IMR-90 (cell line): ENCODE measurements at regions not wholly inside any gene's neighbourhood (a gene's known extent, or its start where the extent isn't known, plus 50 kb on each side); places are given as distances from the start of the nearest gene placed in this dataset.

ENCODE experiments used
- CEBPB ChIP-seq: IDR thresholded peaks from 2 replicates; pipeline ENCODE4 v1.6.1; 2012; ENCODE audit warnings: low read depth, low read length, improper control_type of control experiment
- CHD1 ChIP-seq: IDR thresholded peaks from 2 replicates; pipeline ENCODE4 v1.6.1; 2012; ENCODE audit warnings: low read depth, low read length, improper control_type of control experiment
- CTCF ChIP-seq: conservative IDR thresholded peaks from 2 replicates; pipeline ENCODE4 v1.5.1; 2012; ENCODE audit warnings: mild to moderate bottlenecking, low read depth, low read length, improper control_type of control experiment
- MXI1 ChIP-seq: IDR thresholded peaks from 2 replicates; pipeline ENCODE4 v1.6.1; 2012; ENCODE audit warnings: low read depth, mild to moderate bottlenecking, low read length, moderate library complexity, borderline replicate concordance
- POLR2A ChIP-seq: IDR thresholded peaks from 2 replicates; pipeline ENCODE4 v1.6.1; 2012; ENCODE audit warnings: mild to moderate bottlenecking, low read depth, low read length
- RAD21 ChIP-seq: IDR thresholded peaks from 2 replicates; pipeline ENCODE4 v1.6.1; 2012; ENCODE audit warnings: low read length, improper control_type of control experiment
- RCOR1 ChIP-seq: IDR thresholded peaks from 2 replicates; pipeline ENCODE4 v1.6.1; 2012; ENCODE audit warnings: mild to moderate bottlenecking, low read length, improper control_type of control experiment; ENCODE audit not compliant: insufficient replicate concordance
- RFX5 ChIP-seq: IDR thresholded peaks from 2 replicates; pipeline ENCODE4 v1.8.0; 2012; ENCODE audit warnings: low read depth, mild to moderate bottlenecking, low read length, moderate library complexity
- SMC3 ChIP-seq: fragments of 150-350 bp; IDR thresholded peaks from 2 replicates; pipeline ENCODE4 v1.6.1; 2016; ENCODE audit warnings: low read depth, mild to moderate bottlenecking, antibody characterized with exemption, low read length, moderate library complexity
- USF2 ChIP-seq: fragments of 150-350 bp; IDR thresholded peaks from 2 replicates; pipeline ENCODE4 v1.6.1; 2017; ENCODE audit warnings: mild to moderate bottlenecking, antibody characterized with exemption, low read length, low read depth

- TF ChIP-seq POLR2A (no peak), RCOR1 (no peak), CTCF (no peak), USF2 (no peak), RFX5 (no peak), RAD21 (no peak), CHD1 (no peak), CEBPB (no peak), MXI1 (no peak), SMC3 (no peak)
These were observed 85.1 kb downstream of the C13orf42 start for GRCh38 chr13:51026016-51026415.
